ENCODE measurements at regions not wholly inside any gene's neighbourhood (a gene's known extent, or its start where the extent isn't known, plus 50 kb on each side); places are given as distances from the start of the nearest gene placed in this dataset.

GRCh38 chr6:165985281-165985805 is 182.3 kb downstream of the TBXT start:
- TF ChIP-seq MAX (IDR thresholded peaks at IDR 0.05; ENCODE audit: insufficient read depth, insufficient read length), result no peak
- TF ChIP-seq CTCF (IDR thresholded peaks at IDR 0.05; ENCODE audit: extremely low read depth in 1 of 2, insufficient read depth in 1 of 2, low read depth in 1 of 2, low read length in 2 of 2), result no peak

Data from endothelial cell of umbilical vein (primary cell).